Karpas-422 (cell line): ENCODE measurements at regions not wholly inside any gene's neighbourhood (a gene's known extent, or its start where the extent isn't known, plus 50 kb on each side); places are given as distances from the start of the nearest gene placed in this dataset.

Experiments used
- DNase-seq: peaks from one replicate; pipeline ENCODE4 v3.0.0-alpha.2; 2015
- H2AFZ ChIP-seq: fragments of 200-600 bp; sonication (generic); 2 replicates; pipeline ENCODE4 v1.6.1; 2014; ENCODE audit warnings: antibody characterized with exemption, low read length, mixed read lengths
- H3K27ac ChIP-seq: fragments of 200-600 bp; sonication (generic); 2 replicates; pipeline ENCODE4 v1.5.1; 2014; ENCODE audit warnings: mild to moderate bottlenecking, low read length, moderate library complexity
- H3K27me3 ChIP-seq: fragments of 200-600 bp; sonication (generic); 2 replicates; pipeline ENCODE4 v1.6.1; 2014; ENCODE audit warnings: low read length, mixed read lengths
- H3K36me3 ChIP-seq: fragments of 200-600 bp; sonication (generic); 2 replicates; pipeline ENCODE4 v1.6.1; 2014; ENCODE audit warnings: low read length, mixed read lengths; ENCODE audit not compliant: insufficient read depth
- H3K4me1 ChIP-seq: fragments of 200-600 bp; sonication (generic); 2 replicates; pipeline ENCODE4 v1.6.1; 2014; ENCODE audit warnings: mild to moderate bottlenecking, low read length, mixed read lengths
- H3K4me2 ChIP-seq: fragments of 200-600 bp; sonication (generic); 2 replicates; pipeline ENCODE4 v1.6.1; 2014; ENCODE audit warnings: low read length, low read depth, mild to moderate bottlenecking; ENCODE audit not compliant: poor library complexity, severe bottlenecking
- H3K4me3 ChIP-seq: fragments of 200-600 bp; sonication (generic); 2 replicates; pipeline ENCODE4 v1.5.1; 2014; ENCODE audit warnings: mild to moderate bottlenecking, antibody characterized with exemption, low read length, mixed read lengths
- H3K79me2 ChIP-seq: fragments of 200-600 bp; sonication (generic); 2 replicates; pipeline ENCODE4 v1.6.1; 2014; ENCODE audit warnings: mild to moderate bottlenecking, low read length, mixed read lengths
- H3K9ac ChIP-seq: fragments of 200-600 bp; sonication (generic); 2 replicates; pipeline ENCODE4 v1.6.0; 2014; ENCODE audit warnings: low read length
- H3K9me2 ChIP-seq: fragments of 200-600 bp; sonication (generic), shearing (Covaris generic); replicated peaks from 2 replicates; pipeline ENCODE4 v1.6.0; 2014; ENCODE audit warnings: mild to moderate bottlenecking, low read length, moderate library complexity; ENCODE audit not compliant: insufficient read depth
- H3K9me3 ChIP-seq: fragments of 300-700, 200-600 bp; sonication (generic); 2 replicates; pipeline ENCODE4 v1.6.1; 2014; ENCODE audit warnings: low read length, mixed read lengths
- H4K20me1 ChIP-seq: fragments of 200-600 bp; sonication (generic); 2 replicates; pipeline ENCODE4 v1.6.1; 2014; ENCODE audit warnings: mild to moderate bottlenecking, antibody characterized with exemption, low read length, low read depth; ENCODE audit not compliant: insufficient read depth

- no peak overlapping the region for H3K4me3 ChIP-seq
- DNase-seq: no peak
- H3K27me3 ChIP-seq: no peaks in the 10 kb centered on the region
- H3K4me2 ChIP-seq: no peak overlapping the region
- H4K20me1 ChIP-seq: no peaks in the 10 kb centered on the region
- no peak overlapping the region for H2AFZ ChIP-seq
- no peaks in the 10 kb centered on the region for H3K9me3 ChIP-seq
- H3K27ac ChIP-seq: no peak overlapping the region
- no peaks in the 10 kb centered on the region for H3K36me3 ChIP-seq
- no peaks in the 10 kb centered on the region for H3K4me1 ChIP-seq
- H3K79me2 ChIP-seq: no peaks in the 10 kb centered on the region
- no peak overlapping the region for H3K9ac ChIP-seq
- no peaks in the 10 kb centered on the region for H3K9me2 ChIP-seq
These were observed 157.3 kb downstream of the BTG1 start for GRCh38 chr12:91988086-91988923.

GRCh38 chr12:91986084-91986483, 159.6 kb downstream of the BTG1 start:
- no peaks in the 10 kb centered on the region for H4K20me1 ChIP-seq
- H2AFZ ChIP-seq: no peak overlapping the region
- no peak overlapping the region for H3K27ac ChIP-seq
- no peak overlapping the region for H3K9ac ChIP-seq
- H3K9me2 ChIP-seq: no peaks in the 10 kb centered on the region
- H3K4me2 ChIP-seq: no peak overlapping the region
- no peaks in the 10 kb centered on the region for H3K4me1 ChIP-seq
- H3K9me3 ChIP-seq: no peaks in the 10 kb centered on the region
- no peaks in the 10 kb centered on the region for H3K27me3 ChIP-seq
- no peak for DNase-seq
- H3K36me3 ChIP-seq: no peaks in the 10 kb centered on the region
- no peaks in the 10 kb centered on the region for H3K79me2 ChIP-seq
- H3K4me3 ChIP-seq: no peak overlapping the region

- H3K9me2 ChIP-seq: no peaks in the 10 kb centered on the region
- H4K20me1 ChIP-seq: no peaks in the 10 kb centered on the region
- no peaks in the 10 kb centered on the region for H3K4me1 ChIP-seq
- no peaks in the 10 kb centered on the region for H3K27me3 ChIP-seq
- H3K4me3 ChIP-seq: no peak overlapping the region
- no peak overlapping the region for H3K4me2 ChIP-seq
- no peaks in the 10 kb centered on the region for H3K9me3 ChIP-seq
- H2AFZ ChIP-seq: no peak overlapping the region
- no peaks in the 10 kb centered on the region for H3K79me2 ChIP-seq
- DNase-seq: no peak
- no peak overlapping the region for H3K9ac ChIP-seq
- no peaks in the 10 kb centered on the region for H3K36me3 ChIP-seq
- no peak overlapping the region for H3K27ac ChIP-seq
These were observed 160.5 kb downstream of the BTG1 start for GRCh38 chr12:91985002-91985787.

GRCh38 chr12:91984556-91984955, 161.1 kb downstream of the BTG1 start:
- H3K27ac ChIP-seq: no peak overlapping the region
- H3K36me3 ChIP-seq: no peaks in the 10 kb centered on the region
- no peaks in the 10 kb centered on the region for H3K9me3 ChIP-seq
- no peak overlapping the region for H3K4me3 ChIP-seq
- H3K4me2 ChIP-seq: no peak overlapping the region
- H3K27me3 ChIP-seq: no peaks in the 10 kb centered on the region
- H2AFZ ChIP-seq: no peak overlapping the region
- H3K4me1 ChIP-seq: no peaks in the 10 kb centered on the region
- no peaks in the 10 kb centered on the region for H4K20me1 ChIP-seq
- H3K9ac ChIP-seq: no peak overlapping the region
- DNase-seq: no peak
- no peaks in the 10 kb centered on the region for H3K9me2 ChIP-seq
- H3K79me2 ChIP-seq: no peaks in the 10 kb centered on the region

- no peaks in the 10 kb centered on the region for H3K9me3 ChIP-seq
- H2AFZ ChIP-seq: no peak overlapping the region
These were observed 161.7 kb downstream of the BTG1 start for GRCh38 chr12:91983935-91984334.

GRCh38 chr12:91982946-91983345, 162.7 kb downstream of the BTG1 start:
- H3K4me1 ChIP-seq: no peaks in the 10 kb centered on the region
- H3K9ac ChIP-seq: no peak overlapping the region
- H3K4me3 ChIP-seq: no peak overlapping the region
- H3K9me3 ChIP-seq: no peaks in the 10 kb centered on the region
- DNase-seq: no peak
- H3K27ac ChIP-seq: no peak overlapping the region
- H3K79me2 ChIP-seq: no peaks in the 10 kb centered on the region
- no peaks in the 10 kb centered on the region for H3K27me3 ChIP-seq
- no peaks in the 10 kb centered on the region for H4K20me1 ChIP-seq
- H2AFZ ChIP-seq: no peak overlapping the region
- H3K36me3 ChIP-seq: no peaks in the 10 kb centered on the region
- no peak overlapping the region for H3K4me2 ChIP-seq
- no peaks in the 10 kb centered on the region for H3K9me2 ChIP-seq

More at GRCh38 chr12:91983935-91984334, 161.7 kb downstream of the BTG1 start:
- Histone ChIP-seq H3K27ac (no peak overlapping the region), H3K4me2 (no peak overlapping the region), H3K9ac (no peak overlapping the region), H3K9me2 (no peaks in the 10 kb centered on the region), H3K36me3 (no peaks in the 10 kb centered on the region), H4K20me1 (no peaks in the 10 kb centered on the region), H3K4me3 (no peak overlapping the region), H3K27me3 (no peaks in the 10 kb centered on the region), H3K4me1 (no peaks in the 10 kb centered on the region), H3K79me2 (no peaks in the 10 kb centered on the region)
- DNase-seq: no peak

GRCh38 chr12:91980389-91980821, 165.2 kb downstream of the BTG1 start:
- Histone ChIP-seq H3K79me2 (no peaks in the 10 kb centered on the region), H3K4me2 (no peak overlapping the region), H3K36me3 (no peaks in the 10 kb centered on the region), H3K4me3 (no peak overlapping the region), H3K4me1 (no peaks in the 10 kb centered on the region), H4K20me1 (no peaks in the 10 kb centered on the region), H2AFZ (no peak overlapping the region), H3K27ac (no peak overlapping the region), H3K9me2 (no peaks in the 10 kb centered on the region), H3K9ac (no peak overlapping the region), H3K27me3 (no peaks in the 10 kb centered on the region), H3K9me3 (no peaks in the 10 kb centered on the region)
- no peak for DNase-seq

GRCh38 chr12:91978143-91978542, 167.5 kb downstream of the BTG1 start:
- H3K27ac ChIP-seq: no peak overlapping the region
- no peak overlapping the region for H3K9ac ChIP-seq
- no peaks in the 10 kb centered on the region for H3K9me2 ChIP-seq
- H3K36me3 ChIP-seq: no peaks in the 10 kb centered on the region
- no peak overlapping the region for H3K4me2 ChIP-seq
- H2AFZ ChIP-seq: no peak overlapping the region
- DNase-seq: no peak
- no peaks in the 10 kb centered on the region for H3K9me3 ChIP-seq
- no peaks in the 10 kb centered on the region for H3K79me2 ChIP-seq
- H3K4me3 ChIP-seq: no peak overlapping the region
- H4K20me1 ChIP-seq: no peaks in the 10 kb centered on the region
- 0 out of 2 replicates have a peak, but pooled peaks cover 1% of the 10 kb centered on the region for H3K27me3 ChIP-seq
- H3K4me1 ChIP-seq: no peaks in the 10 kb centered on the region
